ENCODE measurements at regions not wholly inside any gene's neighbourhood (a gene's known extent, or its start where the extent isn't known, plus 50 kb on each side); places are given as distances from the start of the nearest gene placed in this dataset.

DNA sequence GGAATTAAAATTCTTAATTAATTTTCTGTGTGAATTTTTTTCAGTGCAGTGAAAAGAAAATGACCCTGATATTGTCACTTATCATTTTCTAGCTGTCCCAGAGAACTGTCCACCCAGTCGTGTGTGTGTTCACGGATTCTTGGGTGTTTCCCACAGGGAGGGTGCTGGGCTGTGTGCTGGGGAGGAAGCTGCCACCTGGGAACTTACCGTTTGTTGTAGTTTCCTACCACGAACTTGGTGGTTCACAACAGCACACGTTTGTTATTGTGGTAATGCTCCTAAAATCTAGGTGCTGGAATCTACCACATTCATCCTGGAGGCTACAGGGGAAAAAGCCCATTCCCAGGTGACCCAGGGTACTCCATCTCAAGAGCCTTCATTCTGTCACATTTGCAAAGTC is 276.1 kb downstream of the GLRX3 start:
- no peak overlapping the region for H3K9ac ChIP-seq (ENCODE audit: extremely low read depth, insufficient read length, low read length)
- H3K23me2 ChIP-seq (ENCODE audit: insufficient read length, low read depth, low read length, poor library complexity, severe bottlenecking), result no peaks in the 10 kb centered on the region
- no peak overlapping the region for H4K8ac ChIP-seq (replicated peaks; ENCODE audit: insufficient read length, low read depth, low read length)
- H3K27me3 ChIP-seq (ENCODE audit: insufficient read depth, low read length), result no peaks in the 10 kb centered on the region
- no peak overlapping the region for H3K4me3 Mint-ChIP-seq
- H3K56ac ChIP-seq (ENCODE audit: insufficient read length, low read depth, low read length), result no peak overlapping the region
- no peaks in the 10 kb centered on the region for H3K79me2 ChIP-seq (ENCODE audit: insufficient read depth, low read length)
- H3K9me3 Mint-ChIP-seq, result peaks cover 5 to 14% of the 10 kb centered on the region in 2 experiments; a peak in 4 of 5 replicates
- no peak overlapping the region for H2BK15ac ChIP-seq (ENCODE audit: low read depth, low read length)
- no peak overlapping the region for H3K4me2 ChIP-seq (ENCODE audit: insufficient read depth, insufficient read length, low read length)
- H2BK120ac ChIP-seq (ENCODE audit: low read depth, low read length, poor library complexity, severe bottlenecking), result no peak overlapping the region
- H4K91ac ChIP-seq (ENCODE audit: insufficient read length, low read depth, low read length), result no peak overlapping the region
- H3K36me3 Mint-ChIP-seq (ENCODE audit: insufficient read depth in 1 of 3, low read depth in 3 of 3), result peaks cover 0 to 9% (median 1%) of the 10 kb centered on the region in 3 experiments; a peak in 3 of 7 replicates
- DNase-seq, result no peak
- no peak overlapping the region for H2BK5ac ChIP-seq (ENCODE audit: insufficient read length, low read length)
- no peak overlapping the region for H2AFZ ChIP-seq (ENCODE audit: low read length)
- no peak overlapping the region for H3K14ac ChIP-seq (ENCODE audit: insufficient read depth, low read length)
- H3K9me3 ChIP-seq (ENCODE audit: control insufficient read depth, low read depth, low read length), result no peaks in the 10 kb centered on the region
- H2BK20ac ChIP-seq (ENCODE audit: low read depth, low read length, poor library complexity, severe bottlenecking), result no peak overlapping the region
- no peaks in the 10 kb centered on the region; the same call in 1 of the 2 replicates for H3K4me1 ChIP-seq (ENCODE audit: insufficient read depth, low read length)
- H2AK5ac ChIP-seq (ENCODE audit: insufficient read length, low read length), result no peak overlapping the region
- peaks cover 26% of the 10 kb centered on the region for H3K27me3 Mint-ChIP-seq (ENCODE audit: low read depth)
- H3K23ac ChIP-seq (ENCODE audit: insufficient read length, low read depth, low read length), result no peak overlapping the region
- no peak overlapping the region for H3T11ph ChIP-seq (ENCODE audit: low read length)
- no peak overlapping the region for H3K4ac ChIP-seq (ENCODE audit: low read depth, low read length)
- TF ChIP-seq, protein P1, sequence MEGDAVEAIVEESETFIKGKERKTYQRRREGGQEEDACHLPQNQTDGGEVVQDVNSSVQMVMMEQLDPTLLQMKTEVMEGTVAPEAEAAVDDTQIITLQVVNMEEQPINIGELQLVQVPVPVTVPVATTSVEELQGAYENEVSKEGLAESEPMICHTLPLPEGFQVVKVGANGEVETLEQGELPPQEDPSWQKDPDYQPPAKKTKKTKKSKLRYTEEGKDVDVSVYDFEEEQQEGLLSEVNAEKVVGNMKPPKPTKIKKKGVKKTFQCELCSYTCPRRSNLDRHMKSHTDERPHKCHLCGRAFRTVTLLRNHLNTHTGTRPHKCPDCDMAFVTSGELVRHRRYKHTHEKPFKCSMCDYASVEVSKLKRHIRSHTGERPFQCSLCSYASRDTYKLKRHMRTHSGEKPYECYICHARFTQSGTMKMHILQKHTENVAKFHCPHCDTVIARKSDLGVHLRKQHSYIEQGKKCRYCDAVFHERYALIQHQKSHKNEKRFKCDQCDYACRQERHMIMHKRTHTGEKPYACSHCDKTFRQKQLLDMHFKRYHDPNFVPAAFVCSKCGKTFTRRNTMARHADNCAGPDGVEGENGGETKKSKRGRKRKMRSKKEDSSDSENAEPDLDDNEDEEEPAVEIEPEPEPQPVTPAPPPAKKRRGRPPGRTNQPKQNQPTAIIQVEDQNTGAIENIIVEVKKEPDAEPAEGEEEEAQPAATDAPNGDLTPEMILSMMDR (conservative IDR thresholded peaks at IDR 0.05), result no peak
- WGBS (ENCODE audit: extremely low coverage, insufficient read length, low lambda C conversion rate), result no CpG with 5 or more reads among the region's 5 CpGs
- no peaks in the 10 kb centered on the region for H3K79me1 ChIP-seq (ENCODE audit: insufficient read depth, low read depth, low read length, poor library complexity, severe bottlenecking)
- H4K20me1 ChIP-seq (ENCODE audit: control insufficient read depth, insufficient read depth, insufficient read length), result no peaks in the 10 kb centered on the region
- no peak overlapping the region; a peak in 1 of 7 replicates for H3K27ac Mint-ChIP-seq
- H3K4me1 Mint-ChIP-seq, result peaks cover 22 to 23% of the 10 kb centered on the region in 2 experiments
- H4K5ac ChIP-seq (ENCODE audit: insufficient read length, low read depth, low read length), result no peak overlapping the region
- no peak overlapping the region for H3K18ac ChIP-seq (ENCODE audit: insufficient read length, low read depth, low read length)
- no peak overlapping the region for H3K27ac ChIP-seq (ENCODE audit: insufficient read length, low read depth, low read length)
- H2BK12ac ChIP-seq (ENCODE audit: insufficient read length, low read depth, low read length), result no peak overlapping the region

Data from H9 (cell line).